ENCODE measurements at regions not wholly inside any gene's neighbourhood (a gene's known extent, or its start where the extent isn't known, plus 50 kb on each side); places are given as distances from the start of the nearest gene placed in this dataset.

DNA sequence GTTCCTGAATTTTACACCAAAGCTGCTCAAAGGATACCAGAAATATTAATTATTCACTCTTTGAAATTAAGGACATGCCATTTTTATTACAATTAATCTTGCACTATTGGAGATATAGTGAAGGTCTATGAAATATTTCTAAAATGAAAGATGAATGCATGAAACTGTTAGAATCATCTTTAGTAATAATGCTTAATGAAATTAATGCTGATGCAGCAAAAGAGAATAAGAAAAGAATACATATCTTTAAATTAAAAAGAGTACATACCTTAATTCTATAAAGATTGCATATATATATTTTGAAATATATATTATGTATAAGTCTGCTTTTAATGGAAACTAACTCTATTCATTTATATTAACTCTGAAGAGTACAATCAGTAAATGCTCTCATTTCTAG, 236.0 kb downstream of the ALX1 start:
- Histone ChIP-seq H3K4me3 (ENCODE audit: low read length) (no peak overlapping the region), H3K4me1 (ENCODE audit: insufficient read depth, low read length) (no peaks in the 10 kb centered on the region), H3K9me3 (ENCODE audit: low read depth, low read length) (no peaks in the 10 kb centered on the region), H3K27me3 (ENCODE audit: insufficient read depth, low read length) (no peaks in the 10 kb centered on the region)

DNA sequence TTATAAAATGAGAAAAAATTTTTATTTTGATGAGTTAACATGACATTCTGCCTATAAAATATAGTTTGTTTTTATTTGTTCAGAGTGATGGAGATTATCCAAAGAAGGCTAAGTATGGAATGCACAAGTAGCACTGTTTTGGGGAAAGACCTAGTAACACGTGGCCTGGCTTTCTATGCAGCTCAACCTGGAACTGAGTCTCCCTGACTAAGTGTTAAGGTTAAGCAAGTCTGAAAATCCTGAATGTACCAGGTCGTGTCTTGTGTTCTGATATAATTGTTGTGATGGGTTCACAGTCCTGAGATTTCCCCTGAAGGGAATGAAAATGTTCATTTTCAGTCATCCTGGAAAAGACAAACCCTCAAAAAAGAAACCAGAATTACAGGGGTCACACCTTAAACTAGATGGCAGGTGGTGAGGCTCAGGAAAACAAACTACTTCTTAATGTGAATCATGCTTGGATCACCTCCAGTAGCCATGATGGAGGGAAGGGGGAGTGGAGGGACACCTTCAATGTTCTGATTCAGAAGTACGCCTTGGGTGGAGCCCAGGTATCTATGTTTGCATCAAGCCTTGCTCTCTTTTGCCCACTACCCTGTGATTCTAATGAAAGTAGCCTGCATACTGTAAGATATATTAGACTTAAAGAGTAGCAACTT, 236.8 kb downstream of the ALX1 start:
- Histone ChIP-seq H3K9me3 (ENCODE audit: low read depth, low read length) (no peaks in the 10 kb centered on the region), H3K4me1 (ENCODE audit: insufficient read depth, low read length) (no peaks in the 10 kb centered on the region), H3K27me3 (ENCODE audit: insufficient read depth, low read length) (no peaks in the 10 kb centered on the region), H3K4me3 (ENCODE audit: low read length) (no peak overlapping the region)

DNA sequence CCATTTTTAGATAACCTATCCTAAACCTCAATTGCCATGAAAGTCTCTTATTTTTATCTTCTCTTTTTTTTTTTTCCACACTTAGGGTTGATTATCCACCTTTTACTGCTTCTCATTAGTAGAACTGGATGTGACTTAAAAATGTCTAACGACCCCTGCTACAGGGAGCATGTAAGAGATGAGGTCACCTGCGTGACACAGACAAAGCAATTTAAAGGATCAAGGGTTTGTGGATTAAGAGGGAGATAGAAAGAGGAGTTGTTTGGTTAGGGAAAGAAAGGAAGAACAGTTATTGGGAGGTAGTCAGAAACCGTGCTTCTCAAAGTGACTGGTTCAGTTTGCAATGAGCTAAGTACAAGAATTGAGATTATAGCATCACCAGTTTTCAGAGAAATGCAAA, 239.1 kb downstream of the ALX1 start:
- no peaks in the 10 kb centered on the region for H3K27me3 ChIP-seq (ENCODE audit: insufficient read depth, low read length)
- no peaks in the 10 kb centered on the region for H3K4me1 ChIP-seq (ENCODE audit: insufficient read depth, low read length)
- no peak overlapping the region for H3K4me3 ChIP-seq (ENCODE audit: low read length)
- H3K9me3 ChIP-seq (ENCODE audit: low read depth, low read length) = no peaks in the 10 kb centered on the region

DNA sequence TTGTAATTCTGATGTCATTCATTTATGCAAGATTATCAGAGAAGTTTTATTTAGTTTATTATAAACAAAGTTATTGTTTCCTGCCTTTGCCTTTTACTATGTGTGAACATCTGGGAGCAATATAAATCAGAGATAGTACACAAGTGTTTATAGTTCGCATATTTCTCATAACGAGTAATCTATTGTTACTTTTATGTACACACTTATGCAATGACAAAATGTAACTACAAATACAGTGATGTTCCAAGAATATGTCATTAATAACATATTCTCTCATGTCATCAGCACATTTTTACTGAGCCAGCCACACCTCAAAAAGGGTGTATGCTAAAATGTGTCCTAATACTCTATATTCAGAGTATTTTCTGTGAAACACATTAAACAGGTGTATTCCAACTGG, 243.2 kb downstream of the ALX1 start:
- Histone ChIP-seq H3K27me3 (ENCODE audit: insufficient read depth, low read length) (no peaks in the 10 kb centered on the region), H3K4me3 (ENCODE audit: low read length) (no peak overlapping the region), H3K4me1 (ENCODE audit: insufficient read depth, low read length) (no peaks in the 10 kb centered on the region), H3K9me3 (ENCODE audit: low read depth, low read length) (no peaks in the 10 kb centered on the region)

DNA sequence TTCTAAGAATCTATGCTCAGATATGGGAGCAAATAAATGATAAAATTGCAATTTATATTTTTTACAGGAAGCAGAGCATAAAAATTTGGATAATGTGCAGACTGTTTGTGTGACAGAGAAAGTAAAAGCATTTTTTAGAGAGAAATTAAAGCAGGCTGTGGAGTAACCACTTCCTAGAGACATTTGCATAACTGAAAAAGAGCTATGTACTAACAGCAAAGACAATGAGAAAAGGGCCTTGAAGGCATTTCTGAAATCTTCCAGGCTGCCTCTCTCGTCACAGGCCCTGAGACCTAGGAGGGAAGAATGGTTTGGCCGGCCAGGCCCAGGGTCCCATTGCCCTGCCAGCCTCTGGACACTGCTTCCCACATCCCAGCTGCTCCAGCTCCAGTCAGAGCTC, 247.2 kb downstream of the ALX1 start:
- no peaks in the 10 kb centered on the region for H3K9me3 ChIP-seq (ENCODE audit: low read depth, low read length)
- no peaks in the 10 kb centered on the region for H3K27me3 ChIP-seq (ENCODE audit: insufficient read depth, low read length)
- no peaks in the 10 kb centered on the region for H3K4me1 ChIP-seq (ENCODE audit: insufficient read depth, low read length)
- no peak overlapping the region for H3K4me3 ChIP-seq (ENCODE audit: low read length)

DNA sequence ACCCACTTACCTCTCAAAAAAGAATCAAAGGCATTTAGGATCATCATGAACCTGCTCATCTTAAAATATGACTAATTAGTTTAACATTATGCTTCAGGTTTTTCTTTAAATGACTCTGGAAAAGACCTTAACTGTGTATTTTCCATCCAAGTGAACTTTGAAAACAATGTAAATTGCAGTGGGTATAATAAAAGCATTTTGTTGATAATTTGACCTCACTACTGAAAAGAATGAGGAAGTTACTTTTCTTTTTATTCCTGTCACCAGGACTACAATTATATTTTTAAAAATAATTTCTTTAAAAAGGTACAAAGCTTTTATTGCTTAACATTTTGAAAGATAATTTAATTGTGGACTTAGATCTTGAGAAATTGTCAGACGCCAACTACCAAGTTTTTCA, 249.9 kb downstream of the ALX1 start:
- no peaks in the 10 kb centered on the region for H3K27me3 ChIP-seq (ENCODE audit: insufficient read depth, low read length)
- H3K4me3 ChIP-seq (ENCODE audit: low read length) = no peak overlapping the region
- H3K9me3 ChIP-seq (ENCODE audit: low read depth, low read length) = no peaks in the 10 kb centered on the region
- H3K4me1 ChIP-seq (ENCODE audit: insufficient read depth, low read length) = no peaks in the 10 kb centered on the region

DNA sequence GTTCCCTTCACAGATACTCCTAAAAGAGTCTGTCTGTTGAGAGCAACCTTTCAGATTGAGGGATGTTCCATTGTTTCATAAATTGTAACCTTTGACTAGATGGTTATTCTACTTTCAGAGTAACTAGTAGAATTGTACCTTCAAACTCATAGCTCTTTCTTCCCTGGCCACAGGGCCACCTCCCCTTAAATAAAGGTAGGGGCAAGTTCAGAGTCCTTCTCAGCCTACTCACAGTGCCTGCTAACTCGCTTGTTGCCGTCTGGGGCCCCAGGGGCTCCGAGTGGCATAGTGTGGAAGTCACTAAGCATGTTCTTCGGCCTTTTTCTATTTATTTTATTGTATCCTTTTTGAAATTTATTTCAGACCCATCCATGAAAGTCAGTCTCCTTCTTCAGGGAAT, 250.4 kb downstream of the ALX1 start:
- Histone ChIP-seq H3K4me3 (ENCODE audit: low read length) (no peak overlapping the region), H3K27me3 (ENCODE audit: insufficient read depth, low read length) (no peaks in the 10 kb centered on the region), H3K9me3 (ENCODE audit: low read depth, low read length) (no peaks in the 10 kb centered on the region), H3K4me1 (ENCODE audit: insufficient read depth, low read length) (no peaks in the 10 kb centered on the region)

DNA sequence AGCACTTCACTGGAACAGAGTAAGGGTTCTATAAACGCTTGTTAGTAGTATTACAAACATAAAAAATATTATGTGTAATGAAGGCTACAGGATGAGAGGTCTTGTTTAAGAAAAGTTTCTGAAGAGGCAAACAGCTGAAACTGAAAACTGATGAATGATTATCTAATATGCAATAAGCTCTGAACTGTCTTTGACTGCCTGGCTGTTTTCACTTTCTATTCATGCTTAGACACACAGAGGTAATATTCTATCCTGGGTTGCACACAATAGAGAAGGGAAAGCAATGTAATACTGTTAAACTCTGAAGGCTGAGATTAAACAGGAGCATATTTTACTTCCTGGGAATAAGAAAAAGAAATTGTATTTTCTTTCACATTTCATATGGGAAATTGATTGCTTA, 251.3 kb downstream of the ALX1 start:
- Histone ChIP-seq H3K27me3 (ENCODE audit: insufficient read depth, low read length) (no peaks in the 10 kb centered on the region), H3K9me3 (ENCODE audit: low read depth, low read length) (no peaks in the 10 kb centered on the region), H3K4me1 (ENCODE audit: insufficient read depth, low read length) (no peaks in the 10 kb centered on the region), H3K4me3 (ENCODE audit: low read length) (no peak overlapping the region)

DNA sequence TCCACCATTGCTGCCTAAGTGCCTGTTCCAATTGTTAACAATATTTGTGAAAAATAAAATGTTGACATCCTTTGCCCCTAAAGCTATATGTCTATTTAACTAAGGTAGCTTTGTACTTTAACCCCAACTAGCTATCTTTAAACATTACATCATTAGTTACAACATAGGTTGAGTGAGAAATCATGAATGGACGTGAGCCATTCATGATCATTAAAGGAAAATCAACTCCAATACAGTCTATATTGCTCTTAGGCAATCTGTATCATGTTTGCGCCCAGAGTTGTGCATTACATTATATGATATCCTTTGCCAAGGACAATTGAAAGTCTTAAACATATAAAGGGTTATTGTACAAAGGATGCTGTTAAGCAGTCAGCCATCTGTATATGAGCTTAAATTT, 269.6 kb downstream of the ALX1 start:
- Histone ChIP-seq H3K4me3 (ENCODE audit: low read length) (no peak overlapping the region), H3K4me1 (ENCODE audit: insufficient read depth, low read length) (no peaks in the 10 kb centered on the region), H3K9me3 (ENCODE audit: low read depth, low read length) (no peaks in the 10 kb centered on the region), H3K27me3 (ENCODE audit: insufficient read depth, low read length) (no peaks in the 10 kb centered on the region)

DNA sequence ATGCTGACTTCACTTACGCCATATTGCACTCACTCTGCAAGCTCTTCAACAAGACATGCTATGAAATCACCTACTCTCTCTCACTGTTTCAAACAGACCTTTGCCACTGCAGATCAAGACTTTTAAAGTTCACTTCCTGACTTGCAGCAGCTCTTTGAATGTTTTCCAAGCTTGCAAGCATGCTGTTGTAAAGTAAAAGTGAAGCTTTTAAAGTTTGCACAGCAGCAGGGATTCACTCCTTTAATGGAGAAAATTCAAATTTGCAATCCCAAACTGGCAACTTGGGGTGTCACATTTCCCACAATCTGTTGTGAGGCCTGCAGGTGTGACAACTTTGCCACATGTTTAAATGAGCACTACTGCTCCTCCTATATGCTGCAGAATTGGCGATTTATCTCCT, 270.9 kb downstream of the ALX1 start:
- Histone ChIP-seq H3K4me3 (ENCODE audit: low read length) (no peak overlapping the region), H3K4me1 (ENCODE audit: insufficient read depth, low read length) (no peaks in the 10 kb centered on the region), H3K9me3 (ENCODE audit: low read depth, low read length) (no peaks in the 10 kb centered on the region), H3K27me3 (ENCODE audit: insufficient read depth, low read length) (no peaks in the 10 kb centered on the region)

DNA sequence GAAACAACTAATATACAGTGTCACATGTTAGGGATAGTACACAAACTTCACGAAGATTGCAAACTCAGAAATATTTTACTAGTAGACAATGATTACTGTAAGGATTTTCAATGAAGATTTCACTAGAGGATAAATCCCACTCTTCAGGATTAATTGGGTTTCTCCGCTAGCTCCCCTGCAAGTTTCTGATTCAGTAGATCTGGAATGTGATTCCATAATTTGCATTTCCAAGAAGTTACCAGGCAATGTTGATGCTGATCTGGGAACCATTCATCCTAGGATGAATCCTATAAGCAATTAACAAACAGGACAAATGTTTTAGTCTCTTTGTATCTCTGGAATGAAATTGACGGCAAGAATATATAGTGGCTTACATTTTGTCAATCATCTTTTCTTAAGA, 272.4 kb downstream of the ALX1 start:
- H3K27me3 ChIP-seq (ENCODE audit: insufficient read depth, low read length) = no peaks in the 10 kb centered on the region
- no peaks in the 10 kb centered on the region for H3K9me3 ChIP-seq (ENCODE audit: low read depth, low read length)
- H3K4me1 ChIP-seq (ENCODE audit: insufficient read depth, low read length) = no peaks in the 10 kb centered on the region
- H3K4me3 ChIP-seq (ENCODE audit: low read length) = no peak overlapping the region

DNA sequence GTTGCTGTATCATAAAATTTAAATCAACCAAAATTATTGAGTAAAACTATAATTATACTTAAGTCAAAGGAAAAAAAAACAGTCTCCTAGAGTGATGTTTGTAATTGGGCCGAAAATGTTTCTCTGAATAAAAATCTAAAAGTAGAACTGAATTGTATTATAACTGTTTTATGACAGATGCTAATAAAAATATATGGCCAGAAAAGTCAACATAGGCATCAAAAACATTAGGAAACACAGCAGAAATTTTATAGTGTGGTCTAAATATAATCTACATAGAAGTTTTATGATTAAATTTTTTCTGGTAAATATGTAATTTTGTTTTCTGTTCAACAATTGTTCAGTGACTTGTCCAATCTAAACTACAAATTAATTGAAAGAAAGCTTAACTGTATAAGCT, 277.8 kb downstream of the ALX1 start:
- H3K27me3 ChIP-seq (ENCODE audit: insufficient read depth, low read length) = no peaks in the 10 kb centered on the region
- H3K4me3 ChIP-seq (ENCODE audit: low read length) = no peak overlapping the region

DNA sequence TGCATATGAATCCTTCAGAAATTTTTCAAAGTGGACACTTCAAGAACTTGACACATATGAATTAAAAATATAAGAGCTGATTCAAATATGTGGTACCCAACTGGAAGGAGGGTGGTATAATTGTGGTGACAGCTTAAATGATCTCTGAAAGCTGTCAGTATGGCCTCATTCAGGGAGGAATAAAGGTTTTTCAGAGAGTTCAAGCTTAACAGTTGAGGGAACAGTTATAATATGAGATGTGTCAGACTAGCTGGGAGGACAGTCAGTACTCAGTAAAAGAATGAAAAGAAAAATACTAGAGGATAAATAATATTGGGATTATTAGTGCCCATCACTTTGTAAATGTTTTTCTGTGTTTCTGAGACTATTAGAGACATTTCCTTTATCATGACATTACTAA, 277.5 kb downstream of the RASSF9 start:
- Histone ChIP-seq H3K4me1 (ENCODE audit: insufficient read depth, low read length) (no peaks in the 10 kb centered on the region), H3K4me3 (ENCODE audit: low read length) (no peak overlapping the region), H3K9me3 (ENCODE audit: low read depth, low read length) (no peaks in the 10 kb centered on the region), H3K27me3 (ENCODE audit: insufficient read depth, low read length) (no peaks in the 10 kb centered on the region)

More for the DNA sequence above, 277.8 kb downstream of the ALX1 start:
- H3K9me3 ChIP-seq (ENCODE audit: low read depth, low read length) = no peaks in the 10 kb centered on the region
- H3K4me1 ChIP-seq (ENCODE audit: insufficient read depth, low read length) = no peaks in the 10 kb centered on the region

DNA sequence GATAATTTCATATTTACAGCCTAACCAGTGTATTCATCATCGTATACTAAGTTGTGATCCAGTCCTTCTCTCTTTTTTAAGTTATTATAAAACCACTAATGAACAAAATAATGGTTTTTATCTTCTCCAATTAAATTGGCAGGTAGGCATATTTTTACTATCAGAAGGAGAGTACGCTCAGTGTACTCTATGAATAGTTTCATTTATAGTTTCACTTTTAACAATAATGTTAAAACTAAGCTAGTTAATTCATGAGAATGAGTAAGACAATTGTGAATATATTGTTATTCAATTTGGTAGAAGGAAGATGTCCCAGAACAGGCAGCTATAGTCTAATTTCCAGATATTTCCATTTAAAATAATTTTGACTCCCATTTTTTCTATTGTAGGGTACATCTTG, 277.1 kb downstream of the RASSF9 start:
- Histone ChIP-seq H3K9me3 (ENCODE audit: low read depth, low read length) (no peaks in the 10 kb centered on the region), H3K4me1 (ENCODE audit: insufficient read depth, low read length) (no peaks in the 10 kb centered on the region), H3K27me3 (ENCODE audit: insufficient read depth, low read length) (no peaks in the 10 kb centered on the region), H3K4me3 (ENCODE audit: low read length) (no peak overlapping the region)

DNA sequence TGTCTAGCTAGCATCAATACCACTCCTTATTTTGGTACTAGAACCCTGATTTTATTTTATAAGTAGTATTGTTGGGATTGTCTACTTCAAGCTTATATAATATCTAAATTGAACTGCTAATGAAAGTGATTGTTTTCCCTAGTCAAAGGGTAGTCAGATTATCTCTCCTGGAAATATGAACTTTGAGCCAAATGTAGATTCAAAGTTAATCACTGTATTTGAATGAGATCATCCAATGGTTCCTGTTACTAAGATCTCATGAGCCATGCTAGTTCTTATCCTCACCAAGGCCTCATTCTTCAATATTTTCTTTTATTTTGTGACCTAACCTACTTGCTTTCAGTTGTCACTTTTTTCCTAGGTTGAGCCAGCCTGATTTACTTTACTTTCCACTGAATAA, 276.7 kb downstream of the RASSF9 start:
- Histone ChIP-seq H3K4me3 (ENCODE audit: low read length) (no peak overlapping the region), H3K27me3 (ENCODE audit: insufficient read depth, low read length) (no peaks in the 10 kb centered on the region), H3K9me3 (ENCODE audit: low read depth, low read length) (no peaks in the 10 kb centered on the region), H3K4me1 (ENCODE audit: insufficient read depth, low read length) (no peaks in the 10 kb centered on the region)

DNA sequence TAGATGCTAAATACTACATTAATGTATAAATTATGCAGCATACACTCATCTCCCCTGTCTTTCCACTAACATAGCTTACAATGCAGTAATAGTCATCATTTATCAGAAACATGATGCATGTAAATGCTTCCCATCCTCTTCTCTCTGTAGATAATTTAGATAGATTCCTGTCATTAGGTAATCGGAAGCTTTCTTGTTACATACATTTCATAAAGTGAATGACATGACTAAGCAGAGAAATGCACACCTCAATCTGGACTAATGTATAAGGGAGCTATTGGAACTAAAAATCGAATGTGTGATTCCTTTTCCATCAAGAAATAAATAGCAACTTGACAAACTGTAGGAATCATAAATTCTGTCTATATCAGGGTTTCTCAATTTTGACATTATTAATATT, 273.4 kb downstream of the RASSF9 start:
- Histone ChIP-seq H3K4me1 (ENCODE audit: insufficient read depth, low read length) (no peaks in the 10 kb centered on the region), H3K27me3 (ENCODE audit: insufficient read depth, low read length) (no peaks in the 10 kb centered on the region), H3K4me3 (ENCODE audit: low read length) (no peak overlapping the region), H3K9me3 (ENCODE audit: low read depth, low read length) (no peaks in the 10 kb centered on the region)

Data from mononuclear cell (primary cell).